DND-41 (cell line): ENCODE measurements at regions not wholly inside any gene's neighbourhood (a gene's known extent, or its start where the extent isn't known, plus 50 kb on each side); places are given as distances from the start of the nearest gene placed in this dataset.

Experiments
- EZH2 ChIP-seq: IDR thresholded peaks from 3 replicates; pipeline ENCODE4 v1.6.1; 2012; ENCODE audit warnings: borderline replicate concordance, low read depth, mild to moderate bottlenecking, moderate library complexity, low read length, inconsistent platforms; ENCODE audit not compliant: severe bottlenecking
- TF ChIP-seq, protein P1 (sequence below): IDR thresholded peaks from 2 replicates; pipeline ENCODE4 v1.5.1; 2012; ENCODE audit warnings: borderline replicate concordance, low read length, moderate library complexity, mild to moderate bottlenecking; ENCODE audit not compliant: poor library complexity, severe bottlenecking; ENCODE audit errors: extremely low read depth

DNA sequence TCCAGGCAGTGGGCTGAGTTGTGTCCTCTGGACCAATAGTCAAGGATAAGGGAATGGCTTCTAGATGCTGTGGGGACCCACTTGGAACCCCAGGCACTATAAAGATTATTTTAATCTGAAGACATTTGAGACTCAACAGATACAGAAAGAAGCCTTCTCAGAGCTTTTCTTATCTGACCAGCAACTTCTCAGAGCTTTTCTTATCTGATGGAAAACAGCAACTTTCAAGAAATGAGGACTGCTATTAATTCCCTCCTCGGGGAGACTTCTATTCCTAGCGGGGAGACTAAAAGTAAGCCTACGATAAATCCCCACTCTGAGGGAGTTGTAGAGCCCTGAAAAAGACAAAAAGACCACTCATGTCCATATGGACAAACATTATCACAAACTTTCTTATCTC is 160.5 kb downstream of the RNASET2 start:
- TF ChIP-seq, protein P1, sequence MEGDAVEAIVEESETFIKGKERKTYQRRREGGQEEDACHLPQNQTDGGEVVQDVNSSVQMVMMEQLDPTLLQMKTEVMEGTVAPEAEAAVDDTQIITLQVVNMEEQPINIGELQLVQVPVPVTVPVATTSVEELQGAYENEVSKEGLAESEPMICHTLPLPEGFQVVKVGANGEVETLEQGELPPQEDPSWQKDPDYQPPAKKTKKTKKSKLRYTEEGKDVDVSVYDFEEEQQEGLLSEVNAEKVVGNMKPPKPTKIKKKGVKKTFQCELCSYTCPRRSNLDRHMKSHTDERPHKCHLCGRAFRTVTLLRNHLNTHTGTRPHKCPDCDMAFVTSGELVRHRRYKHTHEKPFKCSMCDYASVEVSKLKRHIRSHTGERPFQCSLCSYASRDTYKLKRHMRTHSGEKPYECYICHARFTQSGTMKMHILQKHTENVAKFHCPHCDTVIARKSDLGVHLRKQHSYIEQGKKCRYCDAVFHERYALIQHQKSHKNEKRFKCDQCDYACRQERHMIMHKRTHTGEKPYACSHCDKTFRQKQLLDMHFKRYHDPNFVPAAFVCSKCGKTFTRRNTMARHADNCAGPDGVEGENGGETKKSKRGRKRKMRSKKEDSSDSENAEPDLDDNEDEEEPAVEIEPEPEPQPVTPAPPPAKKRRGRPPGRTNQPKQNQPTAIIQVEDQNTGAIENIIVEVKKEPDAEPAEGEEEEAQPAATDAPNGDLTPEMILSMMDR: no peak
- no peak for TF ChIP-seq EZH2
